GM23338 (cell line): ENCODE measurements at regions not wholly inside any gene's neighbourhood (a gene's known extent, or its start where the extent isn't known, plus 50 kb on each side); places are given as distances from the start of the nearest gene placed in this dataset.

Source experiments
- ATAC-seq: fragments of 200-7000 bp; cut with Tn5 transposase; 3 replicates; pipeline ENCODE4 v1.9.1; 2020
- DNase-seq: peaks from one replicate; pipeline ENCODE4 v3.0.0-alpha.2; 2015; ENCODE audit warnings: low spot score
- H2AFZ ChIP-seq: fragments of 200-600 bp; sonication (generic); 2 replicates; pipeline ENCODE4 v1.8.0; 2016; ENCODE audit warnings: antibody characterized with exemption, mild to moderate bottlenecking, moderate library complexity
- H3F3A ChIP-seq: fragments of 200-600 bp; sonication (generic); replicated peaks from 2 replicates; pipeline ENCODE4 v1.8.0; 2017; ENCODE audit warnings: antibody characterized with exemption, mixed run types, low read depth
- H3K27ac ChIP-seq: fragments of 200-600 bp; sonication (generic); 2 replicates; pipeline ENCODE4 v1.6.1; 2016; ENCODE audit warnings: low read depth
- H3K27me3 ChIP-seq: fragments of 200-600 bp; sonication (generic); 2 replicates; pipeline ENCODE4 v1.8.0; 2016; ENCODE audit warnings: mild to moderate bottlenecking, mixed run types, moderate library complexity; ENCODE audit not compliant: insufficient read depth
- H3K36me3 ChIP-seq: fragments of 200-600 bp; sonication (generic); 2 replicates; pipeline ENCODE4 v1.8.0; 2016; ENCODE audit warnings: mild to moderate bottlenecking; ENCODE audit not compliant: insufficient read depth
- H3K4me1 ChIP-seq: fragments of 200-600 bp; sonication (generic); 2 replicates; pipeline ENCODE4 v1.8.0; 2016; ENCODE audit warnings: mild to moderate bottlenecking, moderate library complexity; ENCODE audit not compliant: insufficient read depth
- H3K4me2 ChIP-seq: fragments of 200-600 bp; sonication (generic); 2 replicates; pipeline ENCODE4 v1.7.1; 2017; ENCODE audit warnings: mixed run types
- H3K4me3 ChIP-seq: fragments of 200-600 bp; sonication (generic); 2 replicates; pipeline ENCODE4 v1.6.1; 2016; ENCODE audit warnings: mixed run types
- H3K79me2 ChIP-seq: fragments of 200-600 bp; sonication (generic); replicated peaks from 2 replicates; pipeline ENCODE4 v1.8.0; 2017; ENCODE audit warnings: mild to moderate bottlenecking; ENCODE audit not compliant: insufficient read depth
- H3K9me2 ChIP-seq: fragments of 200-600 bp; sonication (generic); 2 replicates; pipeline ENCODE4 v1.8.0; 2017; ENCODE audit not compliant: insufficient read depth
- H4K20me1 ChIP-seq: fragments of 200-600 bp; sonication (generic); replicated peaks from 2 replicates; pipeline ENCODE4 v1.8.0; 2017; ENCODE audit warnings: mild to moderate bottlenecking; ENCODE audit not compliant: insufficient read depth
- H3K27ac Mint-ChIP-seq: 2 replicates; pipeline ENCODE4 v1.8.0; 2020; ENCODE audit warnings: inconsistent platforms, mild to moderate bottlenecking, moderate library complexity, mixed read lengths
- H3K27me3 Mint-ChIP-seq: 3 replicates; pipeline ENCODE4 v1.8.0; 2022; ENCODE audit warnings: low read depth, mild to moderate bottlenecking, moderate library complexity, mixed read lengths, inconsistent platforms; ENCODE audit not compliant: insufficient read depth, poor library complexity
- H3K36me3 Mint-ChIP-seq: 3 replicates; pipeline ENCODE4 v1.8.0; 2021; ENCODE audit warnings: low read depth, mild to moderate bottlenecking, inconsistent platforms, moderate library complexity, mixed read lengths
- H3K4me1 Mint-ChIP-seq: 3 replicates; pipeline ENCODE4 v1.8.0; 2020; ENCODE audit warnings: mild to moderate bottlenecking, inconsistent platforms, mixed read lengths
- H3K4me3 Mint-ChIP-seq: 3 replicates; pipeline ENCODE4 v1.8.0; 2021; ENCODE audit warnings: moderate library complexity, mild to moderate bottlenecking, inconsistent platforms, mixed read lengths
- H3K9me3 Mint-ChIP-seq: 3 replicates; pipeline ENCODE4 v1.8.0; 2020; ENCODE audit warnings: moderate library complexity, mild to moderate bottlenecking, inconsistent platforms, mixed read lengths
- CREB1 ChIP-seq: fragments of 250-450 bp; sonication (Bioruptor Pico); IDR thresholded peaks from 2 replicates; pipeline ENCODE4 v1.5.0; 2020; ENCODE audit warnings: low read depth, mild to moderate bottlenecking, moderate library complexity
- CTCF ChIP-seq, 2 experiments: fragments of 200-600 bp in 1 of 2; sonication (generic) in 1 of 2; conservative IDR thresholded peaks; 2 replicates each; pipeline versions ENCODE4 v1.5.1 to v1.6.1; 2016 to 2017; ENCODE audit warnings: antibody characterized with exemption in 2 of 2, low read depth in 2 of 2, mild to moderate bottlenecking in 2 of 2, moderate library complexity in 1 of 2
- ETS1 ChIP-seq: IDR thresholded peaks from 2 replicates; pipeline ENCODE4 v1.6.1; 2016; ENCODE audit warnings: antibody characterized with exemption
- EZH2 ChIP-seq: fragments of 200-600 bp; sonication (generic); IDR thresholded peaks from one replicate; pipeline ENCODE4 v1.8.0; 2017; ENCODE audit warnings: antibody characterized with exemption, mild to moderate bottlenecking, low read depth; ENCODE audit not compliant: unreplicated experiment
- EZH2phosphoT487 ChIP-seq: fragments of 200-600 bp; sonication (generic); IDR thresholded peaks from one replicate; pipeline ENCODE4 v1.8.1; 2018; ENCODE audit warnings: antibody characterized with exemption; ENCODE audit not compliant: unreplicated experiment
- JUNB ChIP-seq: IDR thresholded peaks from one replicate; pipeline ENCODE4 v1.6.1; 2016; ENCODE audit warnings: antibody characterized with exemption; ENCODE audit not compliant: unreplicated experiment
- POLR2AphosphoS5 ChIP-seq: IDR thresholded peaks from 2 replicates; pipeline ENCODE4 v1.6.1; 2016; ENCODE audit warnings: antibody characterized with exemption, low read depth
- STAT1 ChIP-seq: IDR thresholded peaks from one replicate; pipeline ENCODE4 v1.6.1; 2016; ENCODE audit warnings: antibody characterized with exemption; ENCODE audit not compliant: unreplicated experiment
- ZNF114 ChIP-seq: fragments of 250-450 bp; sonication (Bioruptor Pico); IDR thresholded peaks from 2 replicates; pipeline ENCODE4 v1.5.0; 2020; ENCODE audit warnings: mild to moderate bottlenecking, moderate library complexity
- ZNF331 ChIP-seq: fragments of 250-450 bp; sonication (Bioruptor Pico); IDR thresholded peaks from 2 replicates; pipeline ENCODE4 v1.5.0; 2020; ENCODE audit warnings: low read depth, mild to moderate bottlenecking, moderate library complexity
- TF ChIP-seq, protein P1 (sequence below): IDR thresholded peaks from one replicate; pipeline ENCODE4 v1.6.1; 2018; ENCODE audit warnings: antibody characterized with exemption; ENCODE audit not compliant: unreplicated experiment

- H3K9me2 ChIP-seq, result no peaks in the 10 kb centered on the region
- H3K79me2 ChIP-seq, result no peaks in the 10 kb centered on the region
- no peak overlapping the region for H3K4me2 ChIP-seq
- Mint-ChIP-seq H3K4me1 (no peaks in the 10 kb centered on the region), H3K27me3 (no peaks in the 10 kb centered on the region), H3K36me3 (no peaks in the 10 kb centered on the region; the same call in 2 of the 3 replicates), H3K4me3 (no peak overlapping the region), H3K9me3 (no peaks in the 10 kb centered on the region; the same call in 2 of the 3 replicates), H3K27ac (no peak overlapping the region)
- peak overlapping the region; percentile 15 for H2AFZ ChIP-seq
- no peak for DNase-seq
- no peaks in the 10 kb centered on the region for H3K27me3 ChIP-seq
- H3K36me3 ChIP-seq, result no peaks in the 10 kb centered on the region
- H3K4me3 ChIP-seq, result no peak overlapping the region
- H4K20me1 ChIP-seq, result no peaks in the 10 kb centered on the region
- no peak for TF ChIP-seq CTCF (conservative IDR thresholded peaks at IDR 0.05; ENCODE audit: low read depth in 2 of 2)
- no peak for TF ChIP-seq CREB1
- no peak for TF ChIP-seq POLR2AphosphoS5
- TF ChIP-seq JUNB, result no peak
- no peak for TF ChIP-seq ZNF114
- no peak for TF ChIP-seq EZH2
- TF ChIP-seq EZH2phosphoT487, result no peak
- no peak for TF ChIP-seq STAT1
- H3K27ac ChIP-seq, result no peak overlapping the region
- ATAC-seq, result no peak
- H3K4me1 ChIP-seq, result no peaks in the 10 kb centered on the region
- no peaks in the 10 kb centered on the region for H3F3A ChIP-seq
Measured at GRCh38 chr18:51498085-51498855, 300.8 kb upstream of the MEX3C start.

GRCh38 chr18:51503351-51503750 lies 305.9 kb upstream of the MEX3C start:
- peaks cover 12% of the 10 kb centered on the region; the same call in 2 of the 3 replicates for H3K36me3 Mint-ChIP-seq
- Histone ChIP-seq H3K4me2 (no peak overlapping the region), H3K4me1 (no peaks in the 10 kb centered on the region)
- TF ChIP-seq JUNB (no peak), CREB1 (no peak), EZH2phosphoT487 (no peak), ETS1 (no peak), ZNF331 (CRISPR knock-in tag) (no peak), CTCF (conservative IDR thresholded peaks at IDR 0.05; ENCODE audit: low read depth in 2 of 2) (no peak), STAT1 (no peak)
- TF ChIP-seq, protein P1, sequence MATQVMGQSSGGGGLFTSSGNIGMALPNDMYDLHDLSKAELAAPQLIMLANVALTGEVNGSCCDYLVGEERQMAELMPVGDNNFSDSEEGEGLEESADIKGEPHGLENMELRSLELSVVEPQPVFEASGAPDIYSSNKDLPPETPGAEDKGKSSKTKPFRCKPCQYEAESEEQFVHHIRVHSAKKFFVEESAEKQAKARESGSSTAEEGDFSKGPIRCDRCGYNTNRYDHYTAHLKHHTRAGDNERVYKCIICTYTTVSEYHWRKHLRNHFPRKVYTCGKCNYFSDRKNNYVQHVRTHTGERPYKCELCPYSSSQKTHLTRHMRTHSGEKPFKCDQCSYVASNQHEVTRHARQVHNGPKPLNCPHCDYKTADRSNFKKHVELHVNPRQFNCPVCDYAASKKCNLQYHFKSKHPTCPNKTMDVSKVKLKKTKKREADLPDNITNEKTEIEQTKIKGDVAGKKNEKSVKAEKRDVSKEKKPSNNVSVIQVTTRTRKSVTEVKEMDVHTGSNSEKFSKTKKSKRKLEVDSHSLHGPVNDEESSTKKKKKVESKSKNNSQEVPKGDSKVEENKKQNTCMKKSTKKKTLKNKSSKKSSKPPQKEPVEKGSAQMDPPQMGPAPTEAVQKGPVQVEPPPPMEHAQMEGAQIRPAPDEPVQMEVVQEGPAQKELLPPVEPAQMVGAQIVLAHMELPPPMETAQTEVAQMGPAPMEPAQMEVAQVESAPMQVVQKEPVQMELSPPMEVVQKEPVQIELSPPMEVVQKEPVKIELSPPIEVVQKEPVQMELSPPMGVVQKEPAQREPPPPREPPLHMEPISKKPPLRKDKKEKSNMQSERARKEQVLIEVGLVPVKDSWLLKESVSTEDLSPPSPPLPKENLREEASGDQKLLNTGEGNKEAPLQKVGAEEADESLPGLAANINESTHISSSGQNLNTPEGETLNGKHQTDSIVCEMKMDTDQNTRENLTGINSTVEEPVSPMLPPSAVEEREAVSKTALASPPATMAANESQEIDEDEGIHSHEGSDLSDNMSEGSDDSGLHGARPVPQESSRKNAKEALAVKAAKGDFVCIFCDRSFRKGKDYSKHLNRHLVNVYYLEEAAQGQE, result no peak

More at GRCh38 chr18:51503351-51503750, 305.9 kb upstream of the MEX3C start:
- no peak overlapping the region for H3K4me3 ChIP-seq
- no peaks in the 10 kb centered on the region for H3K4me1 Mint-ChIP-seq
- H2AFZ ChIP-seq, result no peak overlapping the region
- H4K20me1 ChIP-seq, result no peaks in the 10 kb centered on the region
- H3K9me2 ChIP-seq, result peaks cover 4% of the 10 kb centered on the region; the same call in 1 of the 2 replicates
- H3K27me3 Mint-ChIP-seq, result no peaks in the 10 kb centered on the region
- H3K4me3 Mint-ChIP-seq, result no peak overlapping the region
- no peaks in the 10 kb centered on the region for H3F3A ChIP-seq
- no peak overlapping the region for H3K27ac Mint-ChIP-seq
- ATAC-seq, result no peak
- DNase-seq, result no peak
- H3K79me2 ChIP-seq, result no peaks in the 10 kb centered on the region
- H3K27ac ChIP-seq, result no peak overlapping the region
- H3K36me3 ChIP-seq, result peaks cover 14% of the 10 kb centered on the region
- no peaks in the 10 kb centered on the region for H3K27me3 ChIP-seq
- peaks cover 14% of the 10 kb centered on the region for H3K9me3 Mint-ChIP-seq
